ENCODE measurements at regions not wholly inside any gene's neighbourhood (a gene's known extent, or its start where the extent isn't known, plus 50 kb on each side); places are given as distances from the start of the nearest gene placed in this dataset.

DNA sequence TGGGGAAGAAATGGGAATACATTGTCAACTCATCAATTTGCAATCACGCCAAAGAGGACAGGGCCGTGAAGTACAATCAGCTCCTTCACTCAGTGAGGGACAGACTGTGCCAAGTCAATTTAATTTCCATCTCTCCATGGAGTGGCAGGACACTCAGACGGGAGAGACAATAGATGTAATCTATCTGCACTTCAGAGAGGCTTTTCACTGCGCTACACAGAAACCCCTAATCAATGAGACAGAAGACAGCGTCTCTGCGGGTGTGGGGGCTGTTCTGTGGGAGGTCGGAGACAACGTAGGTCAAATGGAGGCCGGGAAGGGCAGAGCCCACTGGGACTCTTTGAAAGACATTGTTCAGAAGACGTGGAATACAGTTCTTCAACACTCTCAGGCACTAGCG is 541.0 kb upstream of the ADARB2 start:
- DNase-seq, result no peak

DNA sequence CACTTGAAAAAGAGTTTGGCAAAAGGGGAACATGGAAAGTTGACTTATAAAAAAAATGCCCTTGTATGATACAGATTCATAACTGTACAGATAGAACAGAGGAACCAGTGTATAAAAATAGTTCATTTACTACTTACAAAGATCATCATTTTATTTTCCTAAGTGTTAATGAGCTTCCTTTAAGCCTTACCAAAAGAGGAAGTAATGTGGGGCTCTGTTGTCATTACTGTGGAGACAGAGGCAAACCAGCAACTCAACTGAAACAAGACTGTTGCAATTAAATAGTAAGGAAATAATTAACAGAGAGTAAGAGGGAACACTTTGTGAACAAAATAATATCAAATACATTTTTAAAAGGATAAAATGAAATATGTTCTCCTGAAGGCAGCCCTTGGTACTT is 526.2 kb upstream of the ADARB2 start:
- no peak for DNase-seq

DNA sequence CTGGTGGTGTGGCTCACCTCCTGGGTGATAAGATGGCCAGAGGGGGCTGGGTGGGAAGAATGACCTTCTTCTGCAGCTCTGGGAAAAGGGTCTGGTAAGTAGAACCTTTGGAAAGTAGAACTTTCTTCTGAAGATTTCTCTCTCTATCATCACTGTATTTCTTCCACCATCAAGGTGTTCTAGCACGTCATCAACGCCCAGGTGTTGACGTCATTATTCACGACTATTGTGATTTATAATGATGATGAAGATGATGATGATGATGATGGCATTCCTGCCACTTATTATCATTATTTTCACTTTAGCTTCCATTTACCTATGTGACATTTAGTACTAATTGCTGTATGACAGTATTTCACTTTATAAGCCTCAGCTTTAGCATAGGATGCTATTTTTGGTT is 525.6 kb upstream of the ADARB2 start:
- no peak for DNase-seq

DNA sequence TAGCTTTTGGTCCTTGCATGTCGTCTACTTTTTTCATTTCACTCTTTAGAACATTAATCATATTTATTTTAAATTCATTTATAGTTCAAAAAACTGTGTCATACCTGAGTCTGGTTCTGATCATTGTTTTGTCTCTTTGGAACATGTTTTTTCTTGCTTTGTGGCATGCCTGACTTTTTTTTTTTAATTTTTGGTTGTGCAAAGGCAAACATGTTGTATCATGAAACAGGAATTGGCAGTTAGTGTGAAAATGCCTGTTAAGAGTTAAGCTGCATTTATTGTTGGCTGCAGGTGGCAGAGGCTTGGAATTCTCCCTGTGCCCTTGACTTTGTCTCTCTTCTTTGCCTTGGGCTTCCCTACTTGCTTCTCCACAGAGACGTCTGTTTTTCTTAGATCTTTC is 525.0 kb upstream of the ADARB2 start:
- DNase-seq, result no peak

DNA sequence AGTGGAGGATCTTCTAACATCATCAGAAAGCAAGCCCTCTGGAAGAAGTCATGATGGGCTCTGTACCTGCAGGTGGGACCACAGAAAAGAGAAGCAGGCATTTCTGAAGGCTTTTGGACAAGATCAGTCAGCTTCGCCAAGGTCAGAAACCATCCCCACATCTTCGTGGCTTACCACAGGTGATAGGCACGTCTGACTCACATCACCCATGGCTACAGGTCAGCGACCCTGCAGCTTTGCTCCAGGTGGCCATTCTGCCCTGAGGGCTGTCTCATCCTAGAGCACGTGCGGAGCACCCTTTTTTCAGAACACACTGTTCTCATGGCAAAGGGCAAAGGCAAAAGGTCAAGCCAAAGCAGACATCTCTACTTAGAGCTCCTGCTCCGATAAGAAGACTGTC is 518.9 kb upstream of the ADARB2 start:
- DNase-seq, result no peak

DNA sequence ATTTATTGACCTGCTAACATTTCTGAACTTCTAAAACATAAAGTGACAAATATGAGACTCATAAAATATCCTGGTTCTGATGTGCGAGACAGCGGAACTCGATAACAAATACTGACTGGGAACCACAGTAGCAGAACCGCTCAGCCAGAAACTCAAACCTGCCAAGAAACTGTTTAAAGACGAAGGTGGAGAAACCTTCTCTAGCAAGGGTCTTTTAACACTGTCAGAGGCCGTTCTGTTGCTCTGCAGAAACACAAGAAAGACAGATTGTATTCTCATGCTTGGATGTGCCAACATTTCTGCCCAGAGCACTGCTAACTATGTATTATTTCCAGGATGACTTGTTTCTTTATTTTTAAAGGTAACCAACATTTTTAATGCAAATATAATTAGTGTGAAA is 514.8 kb upstream of the ADARB2 start:
- DNase-seq, result no peak

DNA sequence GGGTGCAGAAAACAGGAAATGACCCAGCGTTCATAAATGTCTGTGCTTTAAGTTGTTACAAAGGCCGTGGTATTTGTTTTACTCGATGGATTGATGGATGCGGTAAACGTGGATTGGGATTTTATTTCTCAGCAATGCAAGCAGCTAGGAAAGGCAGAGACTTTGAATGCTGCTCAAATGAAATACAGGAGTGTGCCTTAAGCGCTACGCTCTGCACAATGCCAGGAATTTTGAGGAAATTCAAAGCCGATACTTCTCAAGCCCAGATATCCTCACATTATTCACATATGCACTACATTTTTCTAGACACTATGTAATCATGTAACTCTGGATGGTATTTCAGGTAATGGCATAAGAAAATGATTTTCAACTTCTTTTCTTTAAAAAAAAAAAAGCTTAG is 514.3 kb upstream of the ADARB2 start:
- no peak for DNase-seq

DNA sequence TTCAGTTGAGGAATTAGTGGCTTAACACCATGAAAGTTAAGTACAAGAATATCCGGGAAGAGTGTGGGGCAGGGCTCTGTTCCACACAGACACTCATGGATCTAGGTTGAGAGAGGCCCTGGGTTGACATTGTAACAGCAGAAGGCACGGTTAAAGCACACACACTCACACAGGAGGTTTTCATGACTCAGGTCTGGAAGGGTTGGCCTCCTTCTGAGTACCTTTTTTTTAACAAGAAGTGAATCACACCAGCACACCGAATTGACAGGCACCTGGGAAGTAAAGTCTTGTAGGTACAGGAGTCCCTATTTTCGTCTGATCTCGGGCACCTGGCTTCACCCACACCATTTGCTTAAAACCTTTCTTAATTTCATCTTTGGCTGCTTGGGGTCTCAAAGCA is 509.4 kb upstream of the ADARB2 start:
- no peak for DNase-seq

DNA sequence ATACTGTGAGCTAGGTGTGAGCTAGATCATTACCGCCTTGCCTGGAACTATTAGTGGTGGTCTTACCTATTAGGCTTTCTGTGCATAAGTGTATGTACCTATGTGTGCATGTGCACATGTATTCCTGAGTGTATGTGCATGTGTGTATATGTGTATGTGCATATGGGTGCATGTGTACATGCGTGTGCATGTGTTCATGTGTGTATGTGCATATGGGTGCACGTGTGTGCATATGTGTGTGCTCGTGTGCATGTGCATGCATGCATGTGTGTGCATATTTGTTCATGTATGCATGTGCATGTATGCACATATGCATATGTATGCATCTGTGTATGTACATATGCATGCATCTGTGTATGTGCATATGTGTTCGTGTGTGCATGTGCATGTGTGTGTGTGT is 508.3 kb upstream of the ADARB2 start:
- DNase-seq, result no peak

DNA sequence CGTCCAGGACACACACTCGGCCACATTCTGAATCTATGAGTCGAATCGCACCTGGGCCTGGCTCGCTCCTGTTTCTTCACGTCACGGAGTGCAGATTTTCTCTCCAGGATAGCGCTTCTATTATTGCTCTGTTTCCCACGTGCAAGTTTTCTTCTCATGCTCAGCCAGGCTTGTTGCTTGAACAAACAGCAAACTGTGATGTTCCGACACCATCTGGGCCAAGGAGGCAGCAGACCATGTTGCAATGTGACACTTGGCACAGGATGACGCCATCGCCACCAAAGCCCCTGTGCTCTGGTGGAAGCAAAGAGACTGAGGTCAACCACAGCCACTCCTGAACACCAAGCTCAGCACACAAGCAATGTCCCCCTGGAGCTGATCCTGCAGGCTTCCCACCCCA is 507.1 kb upstream of the ADARB2 start:
- DNase-seq, result no peak

DNA sequence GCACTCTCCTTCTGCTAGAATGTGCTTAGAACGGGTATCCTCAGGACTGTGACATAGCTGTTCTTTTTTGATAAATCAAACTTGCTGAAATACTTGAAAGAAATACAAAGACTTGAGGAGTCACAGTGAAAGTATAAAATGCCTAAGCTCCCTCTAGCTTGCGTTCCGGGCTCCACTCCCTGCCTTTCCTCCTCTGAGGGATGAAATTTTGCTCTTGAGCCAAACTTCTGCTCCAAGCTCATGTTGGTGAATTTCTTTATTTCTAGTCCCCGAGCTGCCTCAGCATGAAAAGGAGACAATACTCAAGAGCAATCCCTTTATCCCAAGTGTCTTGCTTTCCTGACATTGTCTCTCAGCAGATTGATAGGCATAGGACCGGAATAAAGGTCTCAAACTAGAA is 499.6 kb upstream of the ADARB2 start:
- no peak for DNase-seq

DNA sequence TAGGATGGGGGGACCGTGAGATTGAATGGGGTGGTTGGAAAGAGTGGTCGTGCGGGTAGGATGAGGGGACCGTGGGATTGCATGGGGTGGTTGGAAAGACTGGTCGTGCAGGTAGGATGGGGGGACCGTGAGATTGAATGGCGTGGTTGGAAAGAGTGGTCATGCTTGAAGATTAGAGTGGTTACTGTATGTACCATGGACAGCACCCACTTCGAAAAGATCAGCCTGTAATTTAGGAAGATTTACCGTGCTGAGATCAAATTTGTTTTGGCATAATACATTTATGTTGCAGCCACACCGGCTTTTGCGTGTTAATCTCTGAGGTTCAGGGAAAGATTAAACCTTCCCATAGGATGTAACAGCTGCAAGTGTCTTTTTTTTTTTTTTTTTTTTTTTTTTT is 495.2 kb upstream of the ADARB2 start:
- no peak for DNase-seq

DNA sequence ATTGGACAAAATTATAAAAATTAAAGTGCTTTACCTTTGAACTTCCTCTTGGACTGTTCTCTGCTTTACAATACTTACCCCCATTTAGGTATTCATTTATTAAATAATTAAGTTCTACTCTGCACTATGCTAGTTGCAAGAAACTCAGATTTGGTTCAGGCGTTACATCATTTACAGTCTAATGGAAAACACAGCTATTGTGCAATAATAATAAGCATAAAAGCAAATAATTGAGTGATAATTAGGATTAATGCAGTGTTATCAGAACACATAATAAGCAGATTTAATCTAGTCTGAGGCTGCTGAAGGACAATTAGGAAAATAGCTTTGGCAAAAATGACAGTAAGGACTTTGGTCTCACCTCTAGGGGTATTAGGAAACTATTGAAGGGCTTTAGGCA is 493.2 kb upstream of the ADARB2 start:
- no peak for DNase-seq

DNA sequence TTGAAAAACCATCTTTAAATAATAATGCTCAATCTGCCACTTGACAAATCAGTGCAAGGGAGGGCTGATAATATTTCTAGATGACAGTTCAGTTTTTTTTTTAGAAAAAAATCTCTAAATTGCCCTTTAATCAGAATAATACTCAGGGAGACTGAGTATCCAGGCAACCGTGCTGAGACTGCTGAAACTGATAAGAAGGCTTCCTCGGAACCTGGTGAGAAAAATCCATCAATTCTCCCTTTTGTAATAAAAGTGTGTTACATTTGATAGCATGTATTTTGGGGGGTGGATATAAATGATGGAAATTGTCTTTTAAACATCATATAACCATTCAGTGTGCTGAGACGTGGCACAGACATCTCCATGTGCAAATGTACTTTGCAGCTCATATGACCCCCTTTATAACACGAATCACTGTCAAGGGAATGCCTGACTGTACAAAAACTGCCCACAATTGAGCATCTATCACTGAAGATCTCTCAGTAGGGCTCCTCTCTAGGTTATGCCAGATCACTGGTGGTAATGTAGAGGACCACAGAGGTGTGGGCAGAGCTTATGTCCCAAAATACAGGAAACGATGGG is 491.1 kb upstream of the ADARB2 start:
- DNase-seq, result no peak

DNA sequence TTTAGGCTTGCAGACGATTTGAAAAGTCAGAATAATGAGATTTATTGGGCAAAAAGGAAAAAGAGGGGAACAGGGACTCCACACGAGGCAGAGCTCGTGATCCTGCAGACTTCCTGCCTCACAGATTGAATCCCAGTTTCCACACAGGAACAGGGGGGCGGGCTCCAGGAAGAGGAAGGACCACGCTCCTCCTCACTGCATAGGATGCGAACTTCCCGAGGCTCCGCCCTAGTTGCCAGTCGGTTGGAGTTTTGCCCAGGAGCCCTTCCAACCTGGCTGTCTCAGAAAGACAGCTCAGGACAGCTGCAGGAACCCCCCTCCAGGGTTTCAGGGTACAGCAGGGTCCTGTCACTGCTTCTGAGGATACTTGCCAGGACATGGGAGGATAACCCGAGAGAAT is 488.3 kb upstream of the ADARB2 start:
- DNase-seq, result no peak

DNA sequence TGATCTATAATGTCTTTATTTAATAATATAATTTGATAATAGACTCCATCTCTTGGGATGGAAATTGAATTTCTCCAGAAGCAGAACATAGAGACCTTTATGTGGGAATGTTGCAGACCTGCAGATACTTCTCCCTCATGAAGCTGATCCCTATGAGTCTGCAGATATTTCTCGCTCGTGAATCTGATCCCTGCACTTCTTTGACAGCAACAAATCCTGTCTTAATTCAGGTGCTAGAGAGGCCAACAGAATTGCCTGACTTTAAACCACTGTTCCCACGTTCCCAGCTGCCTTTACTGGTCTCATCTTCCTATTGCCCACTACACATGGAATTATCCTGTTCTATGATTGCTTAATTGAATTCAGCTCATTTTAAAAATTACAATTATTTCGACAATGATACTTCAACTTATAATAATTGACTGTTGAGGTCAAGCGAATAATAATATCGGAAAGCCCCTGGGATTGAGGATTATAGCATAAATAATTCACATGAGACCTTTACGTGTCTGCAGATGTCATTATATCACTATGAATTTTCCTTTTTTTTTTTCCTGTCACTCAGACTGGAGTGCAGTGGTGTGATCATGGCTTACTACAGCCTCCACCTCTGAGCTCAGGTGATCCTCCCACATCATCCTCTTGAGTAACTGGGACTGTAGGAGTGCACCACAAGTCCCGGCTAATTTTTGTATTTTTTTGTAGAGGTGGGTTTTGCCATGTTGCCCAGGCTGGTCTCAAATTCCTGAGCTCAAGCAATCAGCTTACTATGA is 486.4 kb upstream of the ADARB2 start:
- no peak for DNase-seq

DNA sequence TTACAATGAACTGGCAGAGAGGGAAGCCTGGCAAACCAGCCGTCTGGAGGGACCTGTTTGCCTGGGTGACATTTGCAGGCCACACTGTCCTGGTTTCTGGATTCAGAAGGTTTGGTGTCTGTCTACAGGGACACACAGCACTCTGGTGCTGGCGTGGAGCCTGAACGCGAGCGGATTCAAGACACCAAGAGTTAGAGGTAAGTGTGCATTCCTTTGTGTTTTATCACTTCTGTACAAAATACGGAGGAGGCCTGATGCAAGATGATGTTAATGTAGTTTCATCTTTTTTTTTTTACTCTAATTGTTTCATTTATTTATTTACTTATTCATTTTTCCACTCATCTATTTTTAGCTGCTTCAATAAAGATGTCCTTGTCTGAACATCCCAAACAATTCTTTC is 485.3 kb upstream of the ADARB2 start:
- DNase-seq, result no peak

DNA sequence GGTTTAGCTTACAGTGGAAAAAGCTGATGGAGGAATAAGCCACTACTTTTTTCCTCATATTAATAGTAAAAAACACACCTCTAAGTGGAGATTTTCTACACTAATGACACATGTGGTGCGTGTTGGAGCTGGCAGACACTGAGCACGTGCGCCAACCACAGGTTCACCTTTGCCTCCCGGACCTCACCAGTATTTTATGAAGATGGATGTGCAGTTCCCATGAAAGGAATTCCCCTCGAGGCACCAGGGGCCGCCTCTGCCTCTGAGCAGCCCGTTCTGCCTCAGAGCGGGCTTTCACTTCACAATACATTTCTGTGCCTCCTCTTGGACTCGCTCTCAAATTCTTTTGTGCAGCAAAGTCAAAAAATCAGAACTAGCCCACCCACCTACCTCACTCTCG is 477.5 kb upstream of the ADARB2 start:
- DNase-seq, result no peak

DNA sequence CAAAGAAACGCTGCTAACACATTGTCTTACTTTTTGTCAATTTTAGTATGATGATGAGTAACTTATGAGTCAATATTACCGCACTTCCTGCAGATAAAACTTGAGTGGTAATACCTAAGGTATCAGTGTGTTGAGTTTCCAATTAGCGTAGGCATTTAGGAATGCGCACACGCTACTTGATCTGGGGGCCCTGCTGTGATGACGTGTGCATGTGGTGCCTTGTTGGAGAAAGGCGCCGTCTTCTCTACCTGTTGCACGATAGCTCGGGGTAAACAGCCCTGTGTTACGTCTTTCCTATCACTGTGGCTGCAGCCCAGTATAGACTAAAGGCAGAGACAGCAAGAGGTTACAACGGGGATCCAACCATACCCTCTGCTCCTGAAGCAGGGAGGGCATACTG is 476.8 kb upstream of the ADARB2 start:
- no peak for DNase-seq

DNA sequence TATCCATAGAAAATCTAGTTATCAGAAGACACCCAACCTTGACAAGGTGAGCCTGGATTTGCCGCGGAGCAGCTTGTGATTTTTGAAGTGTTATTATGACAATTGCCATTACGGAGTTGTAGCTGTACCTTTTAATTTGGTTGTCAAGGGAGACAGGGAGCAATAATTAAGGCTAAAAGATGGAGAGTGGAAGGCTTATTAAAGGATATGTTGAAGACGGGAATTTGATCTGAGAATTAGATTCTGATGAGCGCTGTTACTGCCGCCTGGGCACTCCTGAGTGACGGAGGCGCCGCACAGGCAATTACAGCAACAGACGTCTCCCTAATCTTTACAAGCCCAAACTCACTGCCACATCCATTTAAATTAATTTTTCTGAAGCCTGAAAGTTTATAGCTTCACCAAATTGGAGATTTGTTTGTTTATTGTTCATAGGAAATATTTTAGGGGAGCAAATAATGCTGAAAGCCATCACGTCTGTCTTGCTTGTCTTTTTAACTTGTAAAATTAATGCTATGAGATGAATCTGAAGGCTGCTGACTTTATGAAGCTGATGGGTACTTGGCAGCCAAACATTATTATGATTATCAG is 475.0 kb upstream of the ADARB2 start:
- no peak for DNase-seq

DNA sequence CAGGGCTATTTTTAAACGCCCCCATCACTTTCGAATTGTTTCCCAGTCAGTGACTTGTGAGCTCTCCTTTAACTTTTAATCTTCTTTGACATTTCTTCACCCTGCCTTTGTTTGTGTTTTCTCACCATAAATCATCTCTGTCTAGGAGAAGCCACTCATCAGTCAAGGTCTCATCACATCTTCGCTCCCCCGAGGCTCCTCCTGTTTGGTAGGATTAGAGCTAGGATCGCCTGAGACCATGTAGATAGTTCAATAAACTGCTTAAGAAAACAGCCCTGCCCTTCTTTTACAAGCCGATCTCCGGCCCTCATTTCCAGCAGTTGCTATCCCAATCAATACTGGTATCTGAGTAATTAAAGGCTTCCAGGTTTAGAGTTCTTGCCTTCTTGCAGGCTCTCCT is 472.8 kb upstream of the ADARB2 start:
- DNase-seq, result no peak

DNA sequence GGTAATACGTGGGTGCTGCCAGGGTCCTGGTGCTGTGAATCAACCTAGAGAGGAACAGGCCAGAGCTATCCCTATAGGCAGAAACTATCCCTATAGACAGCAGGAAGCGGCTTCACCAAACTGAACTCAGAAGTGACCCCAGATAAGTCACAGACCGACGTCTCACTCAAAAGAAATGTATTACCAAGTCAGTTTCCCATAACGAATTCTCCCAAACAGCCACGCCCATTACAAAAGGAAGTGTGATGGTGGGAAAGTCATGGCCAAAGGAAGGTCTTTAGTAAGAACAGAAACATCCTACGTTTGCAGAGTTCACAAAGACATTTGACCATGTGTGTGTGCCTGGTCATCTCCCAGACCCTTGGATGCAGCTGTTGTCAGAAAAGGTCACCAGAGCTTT is 470.8 kb upstream of the ADARB2 start:
- DNase-seq, result no peak

DNA sequence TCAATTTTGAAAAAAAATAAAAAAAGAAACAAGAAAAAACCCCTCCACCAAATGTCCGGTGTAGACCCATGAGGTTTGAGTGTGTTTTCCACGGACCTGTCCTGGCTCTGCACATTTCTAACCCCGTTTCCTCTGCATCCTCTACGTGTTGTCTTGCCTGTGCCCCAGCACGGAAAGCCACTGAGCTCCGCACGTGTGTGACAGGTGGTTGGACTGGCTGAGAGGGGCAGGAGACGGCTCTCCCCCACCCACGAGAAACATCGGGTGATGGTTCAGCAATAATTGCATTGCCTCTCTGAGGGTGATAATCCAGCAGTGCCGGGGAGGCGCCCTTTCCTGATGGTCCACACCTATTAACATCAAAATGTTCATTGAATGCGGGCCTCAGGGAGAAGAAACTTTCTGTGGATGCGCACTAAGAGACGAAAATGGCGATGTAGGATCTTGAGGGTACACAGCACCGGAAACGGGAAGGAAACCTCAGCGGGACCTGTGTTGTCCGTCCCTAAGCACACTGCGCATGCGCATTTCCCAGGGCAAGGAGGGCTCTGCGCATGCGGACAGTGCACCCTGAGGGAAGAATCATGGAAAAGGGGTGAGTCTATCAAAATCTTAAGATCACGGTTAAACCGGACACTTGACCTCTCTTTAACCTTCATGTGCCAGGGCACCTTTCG is 470.1 kb upstream of the ADARB2 start:
- no peak for DNase-seq

All from hypothalamus (tissue), 51 donors.